CD4-positive, CD25-positive, alpha-beta regulatory T cell (primary cell): ENCODE measurements at regions not wholly inside any gene's neighbourhood (a gene's known extent, or its start where the extent isn't known, plus 50 kb on each side); places are given as distances from the start of the nearest gene placed in this dataset.
A peak's percentile ranks its signal among the peaks of the same experiment; 100 is the strongest.

Experiments used
- ATAC-seq, 2 donors: fragments of 150-1000 bp; cut with Tn5 transposase; one replicate each; pipeline ENCODE4 v1.10.0; 2021; ENCODE audit warnings: low read depth in 2 of 2, moderate number of reproducible peaks in 2 of 2, moderate library complexity in 1 of 2
- DNase-seq, 3 donors: peaks; one replicate each; pipeline versions ENCODE4 v3.0.0 to v3.0.0-alpha.2; 2012 to 2022; ENCODE audit warnings: mixed read lengths in 1 of 3
- H3K27ac ChIP-seq: one replicate; pipeline ENCODE4 v1.7.0; 2013; ENCODE audit warnings: mild to moderate bottlenecking, low read length; ENCODE audit not compliant: insufficient read depth, poor library complexity, severe bottlenecking
- H3K27me3 ChIP-seq: one replicate; pipeline ENCODE4 v1.7.0; 2013; ENCODE audit warnings: low read length; ENCODE audit not compliant: control insufficient read depth, insufficient read depth
- H3K36me3 ChIP-seq: one replicate; pipeline ENCODE4 v1.7.0; 2013; ENCODE audit warnings: mild to moderate bottlenecking, low read length, moderate library complexity; ENCODE audit not compliant: control insufficient read depth, insufficient read depth
- H3K4me1 ChIP-seq: 2 replicates; pipeline ENCODE4 v1.7.0; 2013; ENCODE audit warnings: mild to moderate bottlenecking, low read length; ENCODE audit not compliant: insufficient read depth, control insufficient read depth, poor library complexity, severe bottlenecking
- H3K4me3 ChIP-seq: one replicate; pipeline ENCODE4 v1.7.0; 2013; ENCODE audit warnings: low read depth, mild to moderate bottlenecking, low read length, moderate library complexity
- H3K9me3 ChIP-seq, 2 experiments: 1 replicate in 1 of 2; 2 replicates in 1 of 2; pipeline ENCODE4 v1.7.0; 2013; ENCODE audit warnings: low read length in 2 of 2, mild to moderate bottlenecking in 1 of 2, moderate library complexity in 1 of 2; ENCODE audit not compliant: control insufficient read depth in 2 of 2
- H3K27ac Mint-ChIP-seq, 3 donors: one replicate each; pipeline ENCODE4 v1.8.0; 2020 to 2022; ENCODE audit warnings: mild to moderate bottlenecking in 3 of 3, mixed read lengths in 3 of 3, moderate library complexity in 2 of 3
- H3K27me3 Mint-ChIP-seq: one replicate; pipeline ENCODE4 v1.8.0; 2022; ENCODE audit warnings: mild to moderate bottlenecking, mixed read lengths
- H3K36me3 Mint-ChIP-seq: one replicate; pipeline ENCODE4 v1.8.0; 2020; ENCODE audit warnings: mixed read lengths
- H3K4me1 Mint-ChIP-seq, 4 donors: one replicate each; pipeline ENCODE4 v1.8.0; 2020 to 2022; ENCODE audit warnings: mixed read lengths in 4 of 4, mild to moderate bottlenecking in 1 of 4
- H3K4me3 Mint-ChIP-seq, 4 donors: one replicate each; pipeline ENCODE4 v1.8.0; 2020 to 2022; ENCODE audit warnings: mild to moderate bottlenecking in 4 of 4, mixed read lengths in 4 of 4, moderate library complexity in 3 of 4
- H3K9me3 Mint-ChIP-seq, 7 donors: one replicate each; pipeline ENCODE4 v1.8.0; 2020 to 2022; ENCODE audit warnings: mixed read lengths in 7 of 7, mild to moderate bottlenecking in 3 of 7, moderate library complexity in 2 of 7

DNA sequence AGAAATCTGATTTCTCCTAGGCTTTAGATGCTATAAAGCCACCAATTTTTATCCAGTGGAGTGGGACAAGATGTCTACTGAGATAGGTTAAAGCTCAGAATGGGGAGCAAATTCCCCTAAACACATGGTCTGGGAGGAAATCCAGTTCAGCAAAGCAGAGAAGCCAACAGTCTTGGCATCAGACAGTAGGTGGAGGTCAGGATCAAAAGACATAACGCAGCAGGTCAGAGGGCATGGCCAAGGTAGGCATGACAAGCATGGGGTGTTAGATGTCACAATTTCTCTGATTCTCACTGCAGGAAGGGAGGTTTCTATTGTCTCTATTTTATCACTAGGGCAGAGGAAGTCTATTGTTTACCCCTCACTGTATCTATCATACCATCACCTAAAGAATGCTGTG, 288.2 kb downstream of the ACTL7B start:
- H3K27me3 ChIP-seq = no peaks in the 10 kb centered on the region
- H3K4me1 ChIP-seq = no peaks in the 10 kb centered on the region
- Mint-ChIP-seq H3K9me3 (peaks cover 0 to 4% (median 0%) of the 10 kb centered on the region in 7 donors), H3K27me3 (peaks cover 4% of the 10 kb centered on the region), H3K36me3 (no peaks in the 10 kb centered on the region), H3K27ac (no peak overlapping the region), H3K4me1 (no peaks in the 10 kb centered on the region), H3K4me3 (no peak overlapping the region)
- ATAC-seq = no peak
- H3K27ac ChIP-seq = no peak overlapping the region
- no peak for DNase-seq
- H3K4me3 ChIP-seq = no peak overlapping the region
- no peaks in the 10 kb centered on the region for H3K36me3 ChIP-seq
- H3K9me3 ChIP-seq = no peaks in the 10 kb centered on the region

DNA sequence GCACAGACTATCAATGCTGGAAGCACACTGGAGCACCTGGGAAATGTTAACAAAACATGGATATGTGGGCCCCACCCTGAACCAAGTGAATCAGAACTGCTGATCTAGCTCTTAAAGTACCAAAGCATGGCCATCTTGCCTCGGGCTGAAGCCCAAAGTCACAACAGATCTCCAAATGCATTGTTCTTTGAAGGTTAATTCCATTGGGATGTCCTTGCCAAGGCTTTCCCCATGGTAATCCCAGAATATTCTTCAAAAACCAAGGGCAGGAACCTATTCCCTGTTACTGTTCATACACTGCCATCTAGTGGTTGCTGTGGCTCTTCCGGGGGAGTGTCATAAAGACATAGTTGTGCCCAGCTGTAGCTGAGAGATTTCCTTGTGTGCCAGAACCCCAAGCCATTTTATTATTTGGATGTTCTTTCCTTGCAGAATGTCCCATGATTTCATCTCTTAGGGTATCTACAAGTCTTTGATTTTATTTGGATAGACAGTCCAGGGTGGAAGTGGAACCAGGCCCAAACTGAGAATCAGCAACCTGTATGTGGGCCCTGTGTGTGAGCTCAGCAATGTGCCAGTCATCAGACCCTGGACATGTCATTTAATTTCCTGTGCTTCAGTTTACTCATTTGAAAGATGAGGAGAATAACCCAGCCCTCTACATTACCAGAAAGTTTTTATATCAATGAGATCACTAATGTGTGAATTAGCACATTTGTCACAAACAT, 290.0 kb downstream of the ACTL7B start:
- no peak overlapping the region for H3K27ac ChIP-seq
- H3K9me3 Mint-ChIP-seq = peaks cover 0 to 3% (median 0%) of the 10 kb centered on the region in 7 donors

DNA sequence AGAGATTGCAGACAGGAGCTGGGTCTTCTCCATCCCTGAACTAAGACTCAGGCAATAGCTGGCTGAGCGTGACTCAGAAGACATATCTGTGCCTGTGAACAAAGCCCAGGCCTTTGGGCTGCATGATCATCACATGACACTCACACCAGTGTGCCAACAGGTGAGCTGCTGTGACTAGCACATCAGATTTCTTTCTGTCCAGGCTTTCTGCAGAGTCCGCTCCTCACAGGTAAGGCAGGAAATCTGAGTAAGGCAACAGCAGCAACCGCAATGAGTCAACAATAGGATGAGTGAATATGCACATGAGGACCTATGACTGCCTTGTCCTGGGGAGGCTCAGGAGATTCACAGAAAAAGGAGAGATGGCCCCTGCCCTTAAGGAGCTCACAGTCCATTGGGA, 293.6 kb downstream of the ACTL7B start:
- H3K4me3 ChIP-seq = no peak overlapping the region
- no peak overlapping the region for H3K27ac ChIP-seq
- no peaks in the 10 kb centered on the region for H3K9me3 ChIP-seq
- H3K4me1 Mint-ChIP-seq = no peaks in the 10 kb centered on the region
- H3K36me3 Mint-ChIP-seq = no peaks in the 10 kb centered on the region
- DNase-seq (no peak), ATAC-seq (no peak)
- no peaks in the 10 kb centered on the region for H3K27me3 Mint-ChIP-seq
- H3K36me3 ChIP-seq = no peaks in the 10 kb centered on the region
- H3K27ac Mint-ChIP-seq = no peak overlapping the region
- no peak overlapping the region for H3K4me3 Mint-ChIP-seq
- no peaks in the 10 kb centered on the region for H3K27me3 ChIP-seq
- no peaks in the 10 kb centered on the region for H3K4me1 ChIP-seq
- peaks cover 0 to 3% (median 0%) of the 10 kb centered on the region in 7 donors for H3K9me3 Mint-ChIP-seq

More for the DNA sequence above, 290.0 kb downstream of the ACTL7B start:
- DNase-seq (peak in 1 of 3 donors; percentile 44), ATAC-seq (no peak)
- Mint-ChIP-seq H3K4me1 (no peaks in the 10 kb centered on the region), H3K4me3 (no peak overlapping the region), H3K27ac (no peak overlapping the region), H3K36me3 (no peaks in the 10 kb centered on the region), H3K27me3 (peaks cover 4% of the 10 kb centered on the region)
- H3K27me3 ChIP-seq = no peaks in the 10 kb centered on the region
- H3K9me3 ChIP-seq = no peaks in the 10 kb centered on the region
- no peaks in the 10 kb centered on the region for H3K4me1 ChIP-seq
- H3K36me3 ChIP-seq = no peaks in the 10 kb centered on the region
- H3K4me3 ChIP-seq = no peak overlapping the region

DNA sequence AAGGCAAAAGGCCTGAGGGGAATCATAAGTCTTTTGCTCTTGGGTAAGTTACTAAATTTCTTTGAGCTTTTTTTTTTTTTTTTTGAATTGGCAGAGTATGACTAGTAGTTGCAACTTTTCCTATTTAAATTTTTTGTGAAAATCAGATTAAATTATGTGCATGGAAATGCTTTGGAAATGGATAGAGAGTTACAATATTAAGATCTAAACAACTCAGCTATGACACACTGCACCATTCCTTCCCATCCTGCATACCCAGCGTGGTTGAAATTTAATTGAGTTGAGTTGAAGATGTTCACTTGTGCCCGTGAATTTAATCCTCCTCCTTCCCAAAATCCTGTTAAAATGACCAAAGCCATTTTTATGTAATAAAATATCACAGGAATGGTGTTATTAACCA, 296.4 kb downstream of the ACTL7B start:
- H3K36me3 ChIP-seq = no peaks in the 10 kb centered on the region
- Mint-ChIP-seq H3K4me1 (no peaks in the 10 kb centered on the region), H3K36me3 (no peaks in the 10 kb centered on the region), H3K4me3 (no peak overlapping the region), H3K9me3 (peaks cover 0 to 3% (median 0%) of the 10 kb centered on the region in 7 donors), H3K27ac (no peak overlapping the region), H3K27me3 (no peaks in the 10 kb centered on the region)
- no peak for ATAC-seq
- no peaks in the 10 kb centered on the region for H3K4me1 ChIP-seq
- no peak overlapping the region for H3K27ac ChIP-seq
- H3K27me3 ChIP-seq = no peaks in the 10 kb centered on the region
- H3K9me3 ChIP-seq = no peaks in the 10 kb centered on the region
- DNase-seq = no peak
- H3K4me3 ChIP-seq = no peak overlapping the region

DNA sequence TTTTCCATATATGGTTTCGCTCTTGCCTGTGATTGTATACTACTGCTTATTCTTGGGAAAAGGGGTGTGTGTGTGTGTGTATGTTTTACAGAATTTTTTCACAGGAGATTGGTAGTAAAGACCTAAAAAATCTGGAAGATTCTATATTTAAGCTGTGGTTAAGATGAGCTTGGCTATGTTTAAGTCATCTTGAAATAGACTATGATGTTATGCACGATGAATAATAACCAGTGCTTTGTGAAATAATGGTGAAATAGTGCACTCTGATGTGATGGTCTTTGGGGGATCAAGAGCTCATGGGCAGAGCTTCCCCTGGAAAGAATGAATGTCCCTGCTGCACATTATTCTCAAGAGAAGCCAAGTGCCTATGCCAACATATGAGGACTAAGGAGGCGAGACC, 301.0 kb downstream of the ACTL7B start:
- Mint-ChIP-seq H3K9me3 (peaks cover 0 to 3% (median 0%) of the 10 kb centered on the region in 7 donors), H3K4me3 (no peak overlapping the region), H3K4me1 (no peaks in the 10 kb centered on the region), H3K27me3 (no peaks in the 10 kb centered on the region), H3K27ac (no peak overlapping the region), H3K36me3 (no peaks in the 10 kb centered on the region)
- Histone ChIP-seq H3K4me3 (no peak overlapping the region), H3K9me3 (no peaks in the 10 kb centered on the region), H3K27ac (no peak overlapping the region), H3K4me1 (no peaks in the 10 kb centered on the region), H3K36me3 (no peaks in the 10 kb centered on the region), H3K27me3 (no peaks in the 10 kb centered on the region)
- ATAC-seq (no peak), DNase-seq (no peak)

DNA sequence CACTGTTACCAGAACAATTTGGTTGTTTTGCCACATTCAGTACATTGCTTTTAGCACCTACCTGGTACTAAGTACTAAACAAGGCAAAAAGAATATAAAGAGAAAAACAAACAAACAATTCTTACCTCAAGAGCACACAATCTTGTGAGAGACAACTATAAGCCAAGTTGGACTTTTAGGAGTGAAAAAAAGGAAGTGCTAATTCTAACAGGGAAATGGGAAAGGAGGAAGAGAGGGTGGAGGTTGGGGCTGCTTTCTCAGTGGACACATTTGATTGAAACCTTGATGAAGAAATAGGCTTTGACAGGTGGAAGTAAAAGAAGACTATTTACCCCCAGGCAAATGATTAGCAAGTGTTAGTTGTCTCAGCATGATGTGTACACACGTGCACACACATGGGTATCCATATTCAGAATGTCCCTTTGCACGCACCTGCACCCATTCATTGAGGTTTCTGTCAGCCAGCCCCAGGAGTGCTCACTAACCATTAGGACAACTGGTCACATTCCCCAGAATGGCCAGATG, 302.6 kb downstream of the ACTL7B start:
- ATAC-seq (no peak), DNase-seq (no peak)
- no peak overlapping the region for H3K4me3 ChIP-seq
- H3K27ac ChIP-seq = no peak overlapping the region
- H3K4me1 ChIP-seq = no peaks in the 10 kb centered on the region
- Mint-ChIP-seq H3K4me3 (no peak overlapping the region), H3K27me3 (no peaks in the 10 kb centered on the region), H3K4me1 (no peaks in the 10 kb centered on the region), H3K36me3 (no peaks in the 10 kb centered on the region), H3K9me3 (peaks cover 0 to 1% (median 0%) of the 10 kb centered on the region in 7 donors), H3K27ac (no peak overlapping the region)
- H3K27me3 ChIP-seq = no peaks in the 10 kb centered on the region
- no peaks in the 10 kb centered on the region for H3K9me3 ChIP-seq
- no peaks in the 10 kb centered on the region for H3K36me3 ChIP-seq

DNA sequence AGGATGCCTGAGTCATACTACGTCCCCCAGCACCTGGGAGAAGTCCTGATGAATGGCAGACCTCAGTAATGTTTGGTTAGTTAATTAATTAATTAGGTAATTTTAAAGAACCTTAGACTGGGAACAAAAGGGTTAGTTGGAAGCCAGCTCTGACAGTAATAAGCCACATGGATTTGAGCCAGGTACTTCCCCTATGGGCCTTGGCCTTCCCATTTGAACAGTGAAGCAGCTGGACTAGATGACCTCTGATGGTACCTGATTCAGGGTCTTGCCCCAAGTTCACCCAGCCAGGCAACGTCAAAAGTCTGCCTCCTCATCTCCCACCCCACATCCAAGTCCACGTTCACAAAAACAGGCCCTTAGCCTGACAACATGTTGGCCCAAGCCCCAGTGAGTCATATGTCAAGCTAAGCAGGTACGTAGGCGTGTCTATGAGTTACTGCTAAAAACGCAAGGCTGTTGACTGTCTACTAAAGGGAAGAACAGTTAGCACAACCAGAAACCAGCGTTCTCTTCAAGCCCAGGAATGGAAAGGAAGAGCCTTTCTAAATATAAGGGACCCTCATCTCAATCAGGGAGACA, 303.2 kb downstream of the ACTL7B start:
- ATAC-seq = no peak
- no peaks in the 10 kb centered on the region for H3K27me3 Mint-ChIP-seq
- H3K4me3 ChIP-seq = no peak overlapping the region
- H3K4me1 ChIP-seq = no peaks in the 10 kb centered on the region
- no peaks in the 10 kb centered on the region for H3K36me3 Mint-ChIP-seq
- no peaks in the 10 kb centered on the region for H3K27me3 ChIP-seq
- no peak overlapping the region for H3K27ac Mint-ChIP-seq
- no peaks in the 10 kb centered on the region for H3K4me1 Mint-ChIP-seq
- no peak for DNase-seq
- no peaks in the 10 kb centered on the region for H3K9me3 ChIP-seq
- H3K9me3 Mint-ChIP-seq = peaks cover 0 to 1% (median 0%) of the 10 kb centered on the region in 7 donors
- no peak overlapping the region for H3K27ac ChIP-seq
- no peaks in the 10 kb centered on the region for H3K36me3 ChIP-seq
- H3K4me3 Mint-ChIP-seq = no peak overlapping the region
